K562 (cell line): ENCODE measurements at regions not wholly inside any gene's neighbourhood (a gene's known extent, or its start where the extent isn't known, plus 50 kb on each side); places are given as distances from the start of the nearest gene placed in this dataset.

Source experiments
- ATAC-seq: fragments of 200-7000 bp; cut with Tn5 transposase; 3 replicates; pipeline ENCODE4 v1.9.1; 2020; ENCODE audit warnings: moderate library complexity
- BruUV-seq: library from RNA; stranded (reverse); fragments of 400-500 nt; replicated peaks from 2 replicates; lab custom pipeline; 2021; lab: Mats Ljungman, UMichigan
- CTCF ChIA-PET: fragments of 300-600 bp; formaldehyde crosslinking; extraction: SDS; loops from one replicate; lab custom pipeline; 2021; ENCODE audit warnings: low intra/inter-chr PET ratio; lab: Yijun Ruan, JAX
- POLR2A ChIA-PET: fragments of 300-600, 350-650 bp; sonication (Branson Sonifier 250); formaldehyde crosslinking; extraction: SDS; loops from one replicate; lab custom pipeline; 2021; ENCODE audit warnings: antibody characterized with exemption, inconsistent platforms; lab: Yijun Ruan, JAX
- DNase-seq, 4 experiments: peaks; one replicate each; pipeline versions ENCODE4 v3.0.0 to v3.0.0-alpha.2; 2011 to 2018; ENCODE audit warnings: low spot score in 3 of 4, mixed read lengths in 3 of 4; ENCODE audit errors: extremely low read depth in 1 of 4
- FAIRE-seq: peaks from 2 replicates; lab custom pipeline; 2011; peaks lifted over from hg19 to GRCh38; lab: Jason Lieb, UNC
- H2AFZ ChIP-seq: 2 replicates; pipeline ENCODE4 v1.6.0; 2011; ENCODE audit warnings: low read depth, low read length, control low read depth, inconsistent platforms
- H3K27ac ChIP-seq: fragments of 200-600 bp; 3 replicates; pipeline ENCODE4 v1.8.0; 2011; ENCODE audit warnings: low read depth, mild to moderate bottlenecking, control low read depth, inconsistent platforms, low read length, moderate library complexity, mixed read lengths; ENCODE audit errors: extremely low read depth
- H3K27me3 ChIP-seq, 2 experiments: fragments of 300-600 bp in 1 of 2; 2 replicates in 1 of 2; 3 replicates in 1 of 2; pipeline versions ENCODE4 v1.6.0 to v1.8.0; 2011; ENCODE audit warnings: inconsistent platforms in 2 of 2, low read length in 2 of 2, mild to moderate bottlenecking in 1 of 2, mixed read lengths in 1 of 2, moderate library complexity in 1 of 2; ENCODE audit not compliant: control insufficient read depth in 2 of 2, insufficient read depth in 2 of 2
- H3K36me3 ChIP-seq: fragments of 300-600 bp; 3 replicates; pipeline ENCODE4 v1.8.0; 2011; ENCODE audit warnings: mild to moderate bottlenecking, low read length, inconsistent platforms; ENCODE audit not compliant: control insufficient read depth, insufficient read depth
- H3K4me1 ChIP-seq, 2 experiments: fragments of 200-600 bp in 1 of 2; replicated peaks in 1 of 2; 2 replicates in 1 of 2; 3 replicates in 1 of 2; pipeline versions ENCODE4 v1.5.1 to v1.8.0; 2011; ENCODE audit warnings: inconsistent platforms in 2 of 2, low read length in 2 of 2, mild to moderate bottlenecking in 1 of 2, mixed read lengths in 1 of 2, moderate library complexity in 1 of 2; ENCODE audit not compliant: control insufficient read depth in 2 of 2, insufficient read depth in 2 of 2
- H3K4me2 ChIP-seq: 2 replicates; pipeline ENCODE4 v1.6.1; 2011; ENCODE audit warnings: low read length, control low read depth, inconsistent platforms, mixed read lengths; ENCODE audit not compliant: insufficient read depth
- H3K4me3 ChIP-seq: fragments of 200-600 bp; sonication (generic), shearing (Covaris generic); 2 replicates; pipeline ENCODE4 v1.5.1; 2016; ENCODE audit warnings: control low read depth, inconsistent platforms
- H3K79me2 ChIP-seq: fragments of 200-600 bp; 3 replicates; pipeline ENCODE4 v1.8.0; 2011; ENCODE audit warnings: low read length, inconsistent platforms; ENCODE audit not compliant: control insufficient read depth, insufficient read depth
- H3K9ac ChIP-seq, 2 experiments: 2 replicates each; pipeline versions ENCODE4 v1.6.0 to v1.6.1; 2011; ENCODE audit warnings: low read depth in 2 of 2, low read length in 2 of 2, control low read depth in 1 of 2, inconsistent platforms in 1 of 2, mild to moderate bottlenecking in 1 of 2, mixed read lengths in 1 of 2; ENCODE audit not compliant: insufficient read depth in 1 of 2
- H3K9me1 ChIP-seq: one replicate; pipeline ENCODE4 v1.6.0; 2011; ENCODE audit warnings: inconsistent platforms, mild to moderate bottlenecking, low read length, moderate library complexity; ENCODE audit not compliant: control insufficient read depth, insufficient read depth
- H3K9me3 ChIP-seq: replicated peaks from 2 replicates; pipeline ENCODE4 v1.5.1; 2011; ENCODE audit warnings: low read depth, low read length, inconsistent platforms; ENCODE audit not compliant: control insufficient read depth, insufficient read depth
- H4K20me1 ChIP-seq: replicated peaks from 2 replicates; pipeline ENCODE4 v1.6.1; 2011; ENCODE audit warnings: low read length, inconsistent platforms, mixed read lengths; ENCODE audit not compliant: control insufficient read depth, insufficient read depth
- ARNT ChIP-seq, 2 experiments: fragments of 450-650 bp; IDR thresholded peaks; 2 replicates each; pipeline ENCODE4 v1.6.1; 2016; ENCODE audit warnings: mild to moderate bottlenecking in 1 of 2
- DLX4 ChIP-seq: fragments of 250-450 bp; sonication (Bioruptor Pico); IDR thresholded peaks from 2 replicates; pipeline ENCODE4 v1.6.1; 2021; ENCODE audit warnings: mild to moderate bottlenecking
- FOXK1 ChIP-seq: sonication (generic); formaldehyde crosslinking; IDR thresholded peaks from 2 replicates; pipeline ENCODE4 v1.8.0; 2022; ENCODE audit warnings: missing genetic modification reagents, mild to moderate bottlenecking, borderline replicate concordance
- GTF2E2 ChIP-seq: fragments of 200-800 bp; sonication (Bioruptor generic); IDR thresholded peaks from 2 replicates; pipeline ENCODE4 v1.6.1; 2016; ENCODE audit warnings: missing genetic modification characterization, missing compliant biosample characterization
- MYNN ChIP-seq, 2 experiments: sonication (generic); formaldehyde crosslinking in 1 of 2; IDR thresholded peaks; 2 replicates each; pipeline versions ENCODE4 v1.5.0 to v1.6.1; 2016 to 2020; ENCODE audit warnings: antibody characterized with exemption in 1 of 2, missing genetic modification reagents in 1 of 2
- PTBP1 ChIP-seq: fragments of 200-400 bp; formaldehyde crosslinking; IDR thresholded peaks from 2 replicates; pipeline ENCODE4 v1.6.1; 2017; ENCODE audit warnings: low read depth, low read length
- WGBS: fragments of 100-300 bp; shearing (Covaris generic); methylation state at CpG from one replicate; pipeline ENCODE4 v1.1.6; 2016; ENCODE audit warnings: low coverage, mixed read lengths; ENCODE audit not compliant: insufficient coverage; ENCODE audit errors: missing lambda C conversion rate; 5-methylcytosine and 5-hydroxymethylcytosine counted together
- in situ Hi-C: fragments of 300-500 bp; cut with MboI; formaldehyde crosslinking; loops from 4 replicates; pipeline ENCODE4 v1.15.0; 2018; ENCODE audit warnings: inconsistent platforms, mixed read lengths
- intact Hi-C: fragments of 100-400 bp; cut with micrococcal nuclease; formaldehyde crosslinking; loops from 2 replicates; pipeline ENCODE4 v1.14.2; 2022
- TF ChIP-seq, protein P1 (sequence below): sonication (generic); formaldehyde crosslinking; IDR thresholded peaks from 2 replicates; pipeline ENCODE4 v1.8.1; 2022; ENCODE audit warnings: missing genetic modification reagents
- TF ChIP-seq, protein P2 (sequence below), 2 experiments: fragments of 150-350 bp in 1 of 2; IDR thresholded peaks; 2 replicates each; pipeline ENCODE4 v1.6.1; 2012 to 2016; ENCODE audit warnings: low read depth in 2 of 2, low read length in 2 of 2, mild to moderate bottlenecking in 1 of 2, moderate library complexity in 1 of 2
- TF ChIP-seq, protein P3 (sequence below), 2 experiments: fragments of 450-650 bp; formaldehyde crosslinking in 1 of 2; IDR thresholded peaks; 2 replicates each; pipeline versions ENCODE4 v1.4.0 to v1.6.1; 2014 to 2020; ENCODE audit warnings: mild to moderate bottlenecking in 2 of 2, borderline replicate concordance in 1 of 2, low read depth in 1 of 2

- 0% methylated on average over 1 of the region's 1 CpG for WGBS
- no peak overlapping the region for H2AFZ ChIP-seq
- H3K36me3 ChIP-seq = no peaks in the 10 kb centered on the region
- no peak for FAIRE-seq
- H3K79me2 ChIP-seq = no peaks in the 10 kb centered on the region
- H3K4me2 ChIP-seq = no peak overlapping the region
- ChIA-PET POLR2A (no interaction called here), CTCF (no interaction called here)
- intact Hi-C loops (no loop called here), in situ Hi-C loops (no loop called here)
- DNase-seq = no peak
- no peaks in the 10 kb centered on the region for H3K4me1 ChIP-seq
- no peak overlapping the region for H3K27ac ChIP-seq
- no peaks in the 10 kb centered on the region for H3K27me3 ChIP-seq
- H3K4me3 ChIP-seq = no peak overlapping the region
- no TSS peak for BruUV-seq
- H4K20me1 ChIP-seq = no peaks in the 10 kb centered on the region
- no peak for ATAC-seq
- no peaks in the 10 kb centered on the region for H3K9me1 ChIP-seq
- no peak overlapping the region for H3K9ac ChIP-seq
- peaks cover 1% of the 10 kb centered on the region; the same call in 1 of the 2 replicates for H3K9me3 ChIP-seq
- TF ChIP-seq MYNN (IDR thresholded peaks at IDR 0.05) (no peak), MYNN (CRISPR knock-in tag; IDR thresholded peaks at IDR 0.05) (no peak), FOXK1 (CRISPR knock-in tag) (no peak), PTBP1 (no peak), ARNT (IDR thresholded peaks at IDR 0.05) (no peak), GTF2E2 (tag) (no peak), DLX4 (no peak)
- TF ChIP-seq, protein P1, sequence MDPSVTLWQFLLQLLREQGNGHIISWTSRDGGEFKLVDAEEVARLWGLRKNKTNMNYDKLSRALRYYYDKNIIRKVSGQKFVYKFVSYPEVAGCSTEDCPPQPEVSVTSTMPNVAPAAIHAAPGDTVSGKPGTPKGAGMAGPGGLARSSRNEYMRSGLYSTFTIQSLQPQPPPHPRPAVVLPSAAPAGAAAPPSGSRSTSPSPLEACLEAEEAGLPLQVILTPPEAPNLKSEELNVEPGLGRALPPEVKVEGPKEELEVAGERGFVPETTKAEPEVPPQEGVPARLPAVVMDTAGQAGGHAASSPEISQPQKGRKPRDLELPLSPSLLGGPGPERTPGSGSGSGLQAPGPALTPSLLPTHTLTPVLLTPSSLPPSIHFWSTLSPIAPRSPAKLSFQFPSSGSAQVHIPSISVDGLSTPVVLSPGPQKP (CRISPR knock-in tag) = no peak
- TF ChIP-seq, protein P2, sequence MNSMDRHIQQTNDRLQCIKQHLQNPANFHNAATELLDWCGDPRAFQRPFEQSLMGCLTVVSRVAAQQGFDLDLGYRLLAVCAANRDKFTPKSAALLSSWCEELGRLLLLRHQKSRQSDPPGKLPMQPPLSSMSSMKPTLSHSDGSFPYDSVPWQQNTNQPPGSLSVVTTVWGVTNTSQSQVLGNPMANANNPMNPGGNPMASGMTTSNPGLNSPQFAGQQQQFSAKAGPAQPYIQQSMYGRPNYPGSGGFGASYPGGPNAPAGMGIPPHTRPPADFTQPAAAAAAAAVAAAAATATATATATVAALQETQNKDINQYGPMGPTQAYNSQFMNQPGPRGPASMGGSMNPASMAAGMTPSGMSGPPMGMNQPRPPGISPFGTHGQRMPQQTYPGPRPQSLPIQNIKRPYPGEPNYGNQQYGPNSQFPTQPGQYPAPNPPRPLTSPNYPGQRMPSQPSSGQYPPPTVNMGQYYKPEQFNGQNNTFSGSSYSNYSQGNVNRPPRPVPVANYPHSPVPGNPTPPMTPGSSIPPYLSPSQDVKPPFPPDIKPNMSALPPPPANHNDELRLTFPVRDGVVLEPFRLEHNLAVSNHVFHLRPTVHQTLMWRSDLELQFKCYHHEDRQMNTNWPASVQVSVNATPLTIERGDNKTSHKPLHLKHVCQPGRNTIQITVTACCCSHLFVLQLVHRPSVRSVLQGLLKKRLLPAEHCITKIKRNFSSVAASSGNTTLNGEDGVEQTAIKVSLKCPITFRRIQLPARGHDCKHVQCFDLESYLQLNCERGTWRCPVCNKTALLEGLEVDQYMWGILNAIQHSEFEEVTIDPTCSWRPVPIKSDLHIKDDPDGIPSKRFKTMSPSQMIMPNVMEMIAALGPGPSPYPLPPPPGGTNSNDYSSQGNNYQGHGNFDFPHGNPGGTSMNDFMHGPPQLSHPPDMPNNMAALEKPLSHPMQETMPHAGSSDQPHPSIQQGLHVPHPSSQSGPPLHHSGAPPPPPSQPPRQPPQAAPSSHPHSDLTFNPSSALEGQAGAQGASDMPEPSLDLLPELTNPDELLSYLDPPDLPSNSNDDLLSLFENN (IDR thresholded peaks at IDR 0.05; ENCODE audit: low read depth in 2 of 2, low read length in 2 of 2) = no peak
- TF ChIP-seq, protein P3, sequence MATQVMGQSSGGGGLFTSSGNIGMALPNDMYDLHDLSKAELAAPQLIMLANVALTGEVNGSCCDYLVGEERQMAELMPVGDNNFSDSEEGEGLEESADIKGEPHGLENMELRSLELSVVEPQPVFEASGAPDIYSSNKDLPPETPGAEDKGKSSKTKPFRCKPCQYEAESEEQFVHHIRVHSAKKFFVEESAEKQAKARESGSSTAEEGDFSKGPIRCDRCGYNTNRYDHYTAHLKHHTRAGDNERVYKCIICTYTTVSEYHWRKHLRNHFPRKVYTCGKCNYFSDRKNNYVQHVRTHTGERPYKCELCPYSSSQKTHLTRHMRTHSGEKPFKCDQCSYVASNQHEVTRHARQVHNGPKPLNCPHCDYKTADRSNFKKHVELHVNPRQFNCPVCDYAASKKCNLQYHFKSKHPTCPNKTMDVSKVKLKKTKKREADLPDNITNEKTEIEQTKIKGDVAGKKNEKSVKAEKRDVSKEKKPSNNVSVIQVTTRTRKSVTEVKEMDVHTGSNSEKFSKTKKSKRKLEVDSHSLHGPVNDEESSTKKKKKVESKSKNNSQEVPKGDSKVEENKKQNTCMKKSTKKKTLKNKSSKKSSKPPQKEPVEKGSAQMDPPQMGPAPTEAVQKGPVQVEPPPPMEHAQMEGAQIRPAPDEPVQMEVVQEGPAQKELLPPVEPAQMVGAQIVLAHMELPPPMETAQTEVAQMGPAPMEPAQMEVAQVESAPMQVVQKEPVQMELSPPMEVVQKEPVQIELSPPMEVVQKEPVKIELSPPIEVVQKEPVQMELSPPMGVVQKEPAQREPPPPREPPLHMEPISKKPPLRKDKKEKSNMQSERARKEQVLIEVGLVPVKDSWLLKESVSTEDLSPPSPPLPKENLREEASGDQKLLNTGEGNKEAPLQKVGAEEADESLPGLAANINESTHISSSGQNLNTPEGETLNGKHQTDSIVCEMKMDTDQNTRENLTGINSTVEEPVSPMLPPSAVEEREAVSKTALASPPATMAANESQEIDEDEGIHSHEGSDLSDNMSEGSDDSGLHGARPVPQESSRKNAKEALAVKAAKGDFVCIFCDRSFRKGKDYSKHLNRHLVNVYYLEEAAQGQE (IDR thresholded peaks at IDR 0.05; ENCODE audit: borderline replicate concordance) = no peak
- TF ChIP-seq, protein P3 (CRISPR knock-in tag; IDR thresholded peaks at IDR 0.05; ENCODE audit: low read depth) = no peak
Measured at GRCh38 chr4:124201636-124202035, 510.9 kb downstream of the ANKRD50 start.
